ENCODE measurements at regions not wholly inside any gene's neighbourhood (a gene's known extent, or its start where the extent isn't known, plus 50 kb on each side); places are given as distances from the start of the nearest gene placed in this dataset.

- WGBS, 2 donors: 76 to 78% methylated on average over 2 of the region's 2 CpGs
- ATAC-seq (ENCODE audit: low FRiP score in 2 of 2) (no peak), DNase-seq (no peak)
- Histone ChIP-seq H3K4me1 (peaks cover 7 to 19% (median 15%) of the 10 kb centered on the region in 4 donors), H3K36me3 (no peaks in the 10 kb centered on the region), H3K27ac (peak overlapping the region in 1 of 4 donors; percentile 78), H3K4me3 (no peak overlapping the region), H3K9me3 (no peaks in the 10 kb centered on the region), H3K27me3 (no peaks in the 10 kb centered on the region)
- no peak for TF ChIP-seq POLR2AphosphoS5 (IDR thresholded peaks at IDR 0.05)
- no peak for TF ChIP-seq EP300 (IDR thresholded peaks at IDR 0.05)
- TF ChIP-seq POLR2A (IDR thresholded peaks at IDR 0.05): no peak
- no peak for TF ChIP-seq CTCF (IDR thresholded peaks at IDR 0.05)
Measured at GRCh38 chr17:55632236-55632635, 90.4 kb downstream of the TMEM100 start.

DNA sequence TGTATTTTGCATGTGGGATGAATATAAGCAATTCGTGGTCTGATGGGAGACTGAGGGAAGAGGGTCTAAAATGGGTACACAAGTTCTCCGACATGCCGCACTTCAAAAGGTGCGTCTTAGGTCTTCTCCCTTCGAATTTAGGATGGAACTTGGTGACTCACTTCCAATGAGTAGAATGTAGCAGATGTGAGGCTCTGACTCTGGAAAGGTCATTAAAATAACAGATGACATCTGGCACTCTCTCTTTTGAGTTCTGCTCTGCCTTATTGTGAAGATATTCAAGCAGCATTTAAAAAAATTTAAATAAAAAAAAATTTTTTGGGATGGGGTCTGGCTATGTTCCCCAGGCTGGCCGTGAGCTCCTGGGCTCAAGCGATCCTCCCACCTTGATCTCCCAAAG lies 92.7 kb downstream of the TMEM100 start:
- TF ChIP-seq CTCF (IDR thresholded peaks at IDR 0.05) (no peak), POLR2A (IDR thresholded peaks at IDR 0.05) (no peak), EP300 (IDR thresholded peaks at IDR 0.05) (no peak), POLR2AphosphoS5 (IDR thresholded peaks at IDR 0.05) (no peak)
- 86 to 87% methylated on average over 7 of the region's 7 CpGs for WGBS, 2 donors
- peaks cover 0 to 14% (median 10%) of the 10 kb centered on the region in 4 donors for H3K4me1 ChIP-seq

DNA sequence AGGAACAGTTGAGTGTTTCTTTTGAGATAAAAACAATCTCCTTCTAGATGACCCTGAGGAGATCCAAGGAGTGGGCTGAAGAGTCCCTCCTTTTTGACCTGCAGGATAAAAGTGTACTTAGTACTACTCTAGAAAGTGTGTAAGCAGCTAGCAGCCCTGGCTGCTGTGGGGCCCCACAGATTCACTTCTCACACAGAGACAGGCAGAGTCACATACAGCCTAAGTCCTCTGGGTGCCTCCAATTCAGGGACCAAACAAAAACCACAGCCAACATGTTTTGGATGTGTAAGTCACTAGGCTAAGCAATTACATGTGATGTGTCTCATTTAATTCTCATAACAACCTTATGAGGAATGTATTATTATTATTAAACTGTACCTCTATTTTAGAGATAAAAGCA lies 97.1 kb downstream of the TMEM100 start:
- Histone ChIP-seq H3K4me1 (peaks cover 0 to 21% (median 12%) of the 10 kb centered on the region in 4 donors), H3K36me3 (no peaks in the 10 kb centered on the region), H3K27ac (peak overlapping the region in 2 of 4 donors; percentile 51 to 81), H3K9me3 (no peaks in the 10 kb centered on the region), H3K4me3 (no peak overlapping the region), H3K27me3 (no peaks in the 10 kb centered on the region)
- ATAC-seq (ENCODE audit: low FRiP score in 2 of 2): no peak
- TF ChIP-seq POLR2A (IDR thresholded peaks at IDR 0.05): no peak
- no peak for TF ChIP-seq EP300 (IDR thresholded peaks at IDR 0.05)
- DNase-seq: no peak

More for the DNA sequence above, 92.7 kb downstream of the TMEM100 start:
- Histone ChIP-seq H3K27ac (no peak overlapping the region), H3K27me3 (no peaks in the 10 kb centered on the region), H3K9me3 (no peaks in the 10 kb centered on the region), H3K4me3 (no peak overlapping the region), H3K36me3 (no peaks in the 10 kb centered on the region)
- ATAC-seq (ENCODE audit: low FRiP score in 2 of 2): no peak
- no peak for DNase-seq

DNA sequence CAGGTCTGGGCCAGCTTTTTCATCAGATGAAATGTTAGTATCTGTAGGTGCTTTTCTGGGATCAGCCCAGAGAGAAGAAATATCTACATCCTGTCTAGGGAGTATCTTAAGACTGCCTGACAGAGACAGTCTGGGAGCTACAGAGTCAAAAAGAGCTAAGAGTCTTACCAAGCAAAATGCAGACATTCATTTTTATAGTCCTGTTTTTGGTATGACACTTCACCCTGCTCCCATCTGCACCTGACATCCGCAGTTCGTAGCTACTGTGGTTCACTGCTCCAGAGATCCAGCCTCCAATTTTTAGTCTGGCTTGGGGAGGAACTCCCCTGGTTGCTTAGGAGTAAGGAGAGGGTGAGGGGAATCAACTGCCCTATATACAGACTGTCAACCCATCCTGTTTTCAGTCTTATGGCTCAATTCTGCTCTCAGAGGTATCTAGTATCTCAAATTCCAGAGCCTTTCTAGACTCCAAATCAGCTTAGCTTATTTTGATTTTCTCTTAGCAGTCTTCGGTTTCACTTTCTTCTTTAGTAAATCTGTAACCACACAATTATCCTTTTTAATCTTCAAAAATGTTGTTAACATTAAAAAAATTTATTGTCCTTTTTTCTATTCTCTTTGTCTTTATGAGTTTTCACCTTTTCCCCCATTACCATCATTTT lies 97.8 kb downstream of the TMEM100 start:
- ATAC-seq (ENCODE audit: low FRiP score in 2 of 2) (no peak), DNase-seq (no peak)
- H3K4me1 ChIP-seq: peaks cover 0 to 21% (median 10%) of the 10 kb centered on the region in 4 donors
- no peak for TF ChIP-seq CTCF (IDR thresholded peaks at IDR 0.05)
- no peak for TF ChIP-seq EP300 (IDR thresholded peaks at IDR 0.05)
- TF ChIP-seq POLR2AphosphoS5 (IDR thresholded peaks at IDR 0.05): no peak
- no peak for TF ChIP-seq POLR2A (IDR thresholded peaks at IDR 0.05)
- 80 to 84% methylated on average over 3 of the region's 3 CpGs for whole genome bisulfite sequencing, 2 donors
- no peaks in the 10 kb centered on the region for H3K9me3 ChIP-seq
- H3K27me3 ChIP-seq: no peaks in the 10 kb centered on the region
- no peak overlapping the region for H3K4me3 ChIP-seq
- H3K36me3 ChIP-seq: no peaks in the 10 kb centered on the region
- peak overlapping the region in 3 of 4 donors; percentile 45 to 81 (median 51) for H3K27ac ChIP-seq

GRCh38 chr17:55622547-55622946 lies 100.1 kb downstream of the TMEM100 start:
- DNase-seq (no peak), ATAC-seq (ENCODE audit: low FRiP score in 2 of 2) (no peak)
- peak overlapping the region in 3 of 4 donors; percentile 27 to 81 (median 37) for H3K27ac ChIP-seq
- H3K27me3 ChIP-seq: no peaks in the 10 kb centered on the region
- WGBS, 2 donors: 66% methylated on average over 3 of the region's 3 CpGs
- peaks cover 0 to 21% (median 10%) of the 10 kb centered on the region in 4 donors for H3K4me1 ChIP-seq
- TF ChIP-seq POLR2A (IDR thresholded peaks at IDR 0.05) (no peak), CTCF (IDR thresholded peaks at IDR 0.05) (no peak), POLR2AphosphoS5 (IDR thresholded peaks at IDR 0.05) (no peak), EP300 (IDR thresholded peaks at IDR 0.05) (no peak)
- no peaks in the 10 kb centered on the region for H3K9me3 ChIP-seq
- H3K36me3 ChIP-seq: no peaks in the 10 kb centered on the region
- no peak overlapping the region for H3K4me3 ChIP-seq

Measured in upper lobe of left lung (tissue), 6 donors.